Naive thymus-derived CD4-positive, alpha-beta T cell (primary cell): ENCODE measurements at regions not wholly inside any gene's neighbourhood (a gene's known extent, or its start where the extent isn't known, plus 50 kb on each side); places are given as distances from the start of the nearest gene placed in this dataset.

Experiments
- ATAC-seq: fragments of 150-1000 bp; cut with Tn5 transposase; 2 replicates; pipeline ENCODE4 v1.10.0; 2021; ENCODE audit warnings: mild to moderate bottlenecking, moderate library complexity
- CTCF ChIA-PET: fragments of 350-600 bp; sonication (Branson Sonifier 250); formaldehyde crosslinking; loops from one replicate; lab custom pipeline; 2021; ENCODE audit warnings: antibody characterized with exemption; lab: Charles Lee
- POLR2A ChIA-PET: fragments of 350-600 bp; sonication (Branson Sonifier 250); formaldehyde crosslinking; loops from one replicate; lab custom pipeline; 2021; ENCODE audit warnings: antibody characterized with exemption, inconsistent platforms; lab: Charles Lee
- DNase-seq, 9 donors: peaks; one replicate each; pipeline versions ENCODE4 v3.0.0 to v3.0.0-alpha.2; 2020 to 2022; ENCODE audit warnings: mixed read lengths in 1 of 9
- H3K27ac ChIP-seq: one replicate; pipeline ENCODE4 v1.7.0; 2013; ENCODE audit warnings: mild to moderate bottlenecking, low read depth, low read length, moderate library complexity
- H3K27me3 ChIP-seq, 2 donors: one replicate each; pipeline ENCODE4 v1.7.0; 2013; ENCODE audit warnings: low read length in 2 of 2, mild to moderate bottlenecking in 2 of 2, moderate library complexity in 2 of 2; ENCODE audit not compliant: control insufficient read depth in 2 of 2, insufficient read depth in 2 of 2
- H3K36me3 ChIP-seq, 3 experiments: 1 replicate in 2 of 3; 2 replicates in 1 of 3; pipeline ENCODE4 v1.7.0; 2013; ENCODE audit warnings: low read length in 3 of 3, mild to moderate bottlenecking in 3 of 3, moderate library complexity in 1 of 3; ENCODE audit not compliant: insufficient read depth in 3 of 3, control insufficient read depth in 2 of 3
- H3K4me1 ChIP-seq, 2 donors: one replicate each; pipeline ENCODE4 v1.7.0; 2013; ENCODE audit warnings: low read length in 2 of 2, mild to moderate bottlenecking in 2 of 2, moderate library complexity in 1 of 2; ENCODE audit not compliant: control insufficient read depth in 2 of 2, insufficient read depth in 2 of 2
- H3K4me3 ChIP-seq: 2 replicates; pipeline ENCODE4 v1.7.0; 2013; ENCODE audit warnings: mild to moderate bottlenecking, low read length
- H3K9me3 ChIP-seq, 3 experiments: 1 replicate in 2 of 3; 2 replicates in 1 of 3; pipeline ENCODE4 v1.7.0; 2013; ENCODE audit warnings: low read length in 3 of 3; ENCODE audit not compliant: control insufficient read depth in 2 of 3
- H3K27ac Mint-ChIP-seq, 9 donors: one replicate each; pipeline ENCODE4 v1.8.0; 2020 to 2022; ENCODE audit warnings: mixed read lengths in 9 of 9, mild to moderate bottlenecking in 8 of 9, moderate library complexity in 5 of 9, inconsistent platforms in 2 of 9
- H3K27me3 Mint-ChIP-seq, 5 donors: one replicate each; pipeline ENCODE4 v1.8.0; 2021 to 2022; ENCODE audit warnings: mixed read lengths in 5 of 5, mild to moderate bottlenecking in 1 of 5
- H3K36me3 Mint-ChIP-seq, 5 donors: one replicate each; pipeline ENCODE4 v1.8.0; 2020 to 2022; ENCODE audit warnings: mixed read lengths in 5 of 5, mild to moderate bottlenecking in 3 of 5, inconsistent platforms in 1 of 5
- H3K4me1 Mint-ChIP-seq, 7 donors: one replicate each; pipeline ENCODE4 v1.8.0; 2020 to 2022; ENCODE audit warnings: mixed read lengths in 7 of 7, mild to moderate bottlenecking in 3 of 7, inconsistent platforms in 1 of 7
- H3K4me3 Mint-ChIP-seq, 10 donors: one replicate each; pipeline ENCODE4 v1.8.0; 2020 to 2022; ENCODE audit warnings: mild to moderate bottlenecking in 10 of 10, mixed read lengths in 10 of 10, moderate library complexity in 6 of 10, inconsistent platforms in 2 of 10
- H3K9me3 Mint-ChIP-seq, 11 donors: one replicate each; pipeline ENCODE4 v1.8.0; 2020 to 2022; ENCODE audit warnings: mixed read lengths in 11 of 11, mild to moderate bottlenecking in 4 of 11, inconsistent platforms in 1 of 11, moderate library complexity in 1 of 11
- intact Hi-C, 2 donors: fragments of 100-400 bp; cut with micrococcal nuclease; formaldehyde crosslinking; loops; one replicate each; pipeline ENCODE4 v1.15.1; 2023

DNA sequence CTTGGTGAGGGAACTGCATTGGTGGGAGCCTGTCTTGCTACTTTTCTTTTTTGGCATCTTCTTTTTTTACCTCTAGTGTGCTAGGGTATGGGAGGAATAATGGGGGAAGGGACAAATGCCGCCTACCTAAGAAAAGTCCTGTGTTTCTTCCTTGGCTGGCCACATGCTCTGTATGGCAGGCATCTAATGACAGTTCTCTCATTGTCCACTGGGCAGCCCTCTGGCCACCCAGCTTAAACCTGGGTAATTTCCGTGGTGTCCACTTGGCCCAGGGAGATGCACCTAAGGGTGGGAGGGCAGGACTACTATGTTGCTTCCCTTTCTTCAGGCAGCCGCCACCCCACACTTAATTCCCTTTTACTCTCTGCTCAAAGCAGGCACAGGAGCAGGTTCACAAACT is 173.1 kb downstream of the YTHDC2 start:
- Mint-ChIP-seq H3K27me3 (peaks cover 10 to 22% (median 12%) of the 10 kb centered on the region in 5 donors), H3K4me1 (no peaks in the 10 kb centered on the region), H3K4me3 (no peak overlapping the region), H3K9me3 (no peaks in the 10 kb centered on the region), H3K36me3 (no peaks in the 10 kb centered on the region), H3K27ac (no peak overlapping the region)
- no peak overlapping the region for H3K4me3 ChIP-seq
- CTCF ChIA-PET = no interaction called here
- ATAC-seq (no peak), DNase-seq (no peak)
- H3K4me1 ChIP-seq = no peaks in the 10 kb centered on the region
- no peaks in the 10 kb centered on the region for H3K27me3 ChIP-seq
- H3K9me3 ChIP-seq = no peaks in the 10 kb centered on the region
- intact Hi-C loops = no loop called here
- H3K36me3 ChIP-seq = no peaks in the 10 kb centered on the region
- POLR2A ChIA-PET = no interaction called here
- H3K27ac ChIP-seq = no peak overlapping the region

GRCh38 chr5:113689647-113690046 is 176.2 kb downstream of the YTHDC2 start:
- Mint-ChIP-seq H3K4me3 (no peak overlapping the region), H3K4me1 (no peaks in the 10 kb centered on the region), H3K9me3 (peaks cover 0 to 7% (median 0%) of the 10 kb centered on the region in 11 donors), H3K36me3 (no peaks in the 10 kb centered on the region), H3K27ac (no peak overlapping the region), H3K27me3 (peaks cover 31 to 45% (median 39%) of the 10 kb centered on the region in 5 donors)
- CTCF ChIA-PET = no interaction called here
- no peaks in the 10 kb centered on the region for H3K9me3 ChIP-seq
- H3K27ac ChIP-seq = no peak overlapping the region
- DNase-seq (no peak), ATAC-seq (no peak)
- no peaks in the 10 kb centered on the region for H3K36me3 ChIP-seq
- peaks cover 0 to 5% of the 10 kb centered on the region in 2 donors for H3K27me3 ChIP-seq
- intact Hi-C loops = no loop called here
- H3K4me3 ChIP-seq = no peak overlapping the region
- POLR2A ChIA-PET = no interaction called here
- H3K4me1 ChIP-seq = no peaks in the 10 kb centered on the region

GRCh38 chr5:113692466-113692865 is 179.0 kb downstream of the YTHDC2 start:
- intact Hi-C loops = no loop called here
- ChIA-PET POLR2A (no interaction called here), CTCF (no interaction called here)
- no peak for DNase-seq
- Histone ChIP-seq H3K36me3 (no peaks in the 10 kb centered on the region), H3K27me3 (peaks cover 0 to 5% of the 10 kb centered on the region in 2 donors), H3K4me3 (no peak overlapping the region), H3K9me3 (no peaks in the 10 kb centered on the region), H3K27ac (no peak overlapping the region), H3K4me1 (no peaks in the 10 kb centered on the region)
- Mint-ChIP-seq H3K27ac (no peak overlapping the region), H3K4me1 (no peaks in the 10 kb centered on the region), H3K27me3 (peaks cover 43 to 56% (median 47%) of the 10 kb centered on the region in 5 donors), H3K4me3 (no peak overlapping the region), H3K9me3 (peaks cover 0 to 7% (median 0%) of the 10 kb centered on the region in 11 donors), H3K36me3 (no peaks in the 10 kb centered on the region)
- no peak for ATAC-seq

GRCh38 chr5:113692891-113693457 is 179.5 kb downstream of the YTHDC2 start:
- no peaks in the 10 kb centered on the region for H3K4me1 Mint-ChIP-seq
- ChIA-PET POLR2A (no interaction called here), CTCF (no interaction called here)
- no peak for DNase-seq
- peaks cover 0 to 8% (median 0%) of the 10 kb centered on the region in 11 donors for H3K9me3 Mint-ChIP-seq
- H3K9me3 ChIP-seq = no peaks in the 10 kb centered on the region
- no peaks in the 10 kb centered on the region for H3K36me3 ChIP-seq
- H3K4me3 Mint-ChIP-seq = no peak overlapping the region
- no peak for ATAC-seq
- no peak overlapping the region for H3K27ac Mint-ChIP-seq
- H3K36me3 Mint-ChIP-seq = no peaks in the 10 kb centered on the region
- no peak overlapping the region for H3K4me3 ChIP-seq
- no peaks in the 10 kb centered on the region for H3K4me1 ChIP-seq
- H3K27me3 Mint-ChIP-seq = peaks cover 41 to 60% (median 51%) of the 10 kb centered on the region in 5 donors
- H3K27ac ChIP-seq = no peak overlapping the region
- H3K27me3 ChIP-seq = peaks cover 0 to 5% of the 10 kb centered on the region in 2 donors
- intact Hi-C loops = no loop called here

GRCh38 chr5:113693701-113694100 is 180.2 kb downstream of the YTHDC2 start:
- Mint-ChIP-seq H3K27me3 (peaks cover 41 to 60% (median 51%) of the 10 kb centered on the region in 5 donors), H3K27ac (no peak overlapping the region), H3K36me3 (no peaks in the 10 kb centered on the region), H3K9me3 (peaks cover 0 to 8% (median 0%) of the 10 kb centered on the region in 11 donors), H3K4me1 (no peaks in the 10 kb centered on the region), H3K4me3 (no peak overlapping the region)
- ChIA-PET CTCF (no interaction called here), POLR2A (no interaction called here)
- Histone ChIP-seq H3K4me3 (no peak overlapping the region), H3K9me3 (no peaks in the 10 kb centered on the region), H3K4me1 (no peaks in the 10 kb centered on the region), H3K27ac (no peak overlapping the region), H3K27me3 (peaks cover 0 to 5% of the 10 kb centered on the region in 2 donors), H3K36me3 (no peaks in the 10 kb centered on the region)
- ATAC-seq (no peak), DNase-seq (no peak)
- intact Hi-C loops = no loop called here

GRCh38 chr5:113694576-113694975 is 181.1 kb downstream of the YTHDC2 start:
- Mint-ChIP-seq H3K4me3 (no peak overlapping the region), H3K36me3 (no peaks in the 10 kb centered on the region), H3K9me3 (peaks cover 0 to 8% (median 0%) of the 10 kb centered on the region in 11 donors), H3K4me1 (no peaks in the 10 kb centered on the region), H3K27me3 (peaks cover 34 to 56% (median 51%) of the 10 kb centered on the region in 5 donors), H3K27ac (no peak overlapping the region)
- no peak overlapping the region for H3K27ac ChIP-seq
- CTCF ChIA-PET = no interaction called here
- ATAC-seq (no peak), DNase-seq (no peak)
- no peak overlapping the region for H3K4me3 ChIP-seq
- no peaks in the 10 kb centered on the region for H3K4me1 ChIP-seq
- H3K27me3 ChIP-seq = peaks cover 0 to 5% of the 10 kb centered on the region in 2 donors
- POLR2A ChIA-PET = no interaction called here
- intact Hi-C loops = no loop called here
- H3K36me3 ChIP-seq = no peaks in the 10 kb centered on the region
- H3K9me3 ChIP-seq = no peaks in the 10 kb centered on the region

GRCh38 chr5:113703266-113703665 is 189.8 kb downstream of the YTHDC2 start:
- H3K27me3 ChIP-seq = no peaks in the 10 kb centered on the region
- intact Hi-C loops = no loop called here
- no peaks in the 10 kb centered on the region for H3K36me3 ChIP-seq
- DNase-seq = no peak
- H3K36me3 Mint-ChIP-seq = no peaks in the 10 kb centered on the region
- CTCF ChIA-PET = no interaction called here
- H3K9me3 Mint-ChIP-seq = peaks cover 7 to 38% (median 19%) of the 10 kb centered on the region in 11 donors
- H3K27ac ChIP-seq = no peak overlapping the region
- POLR2A ChIA-PET = no interaction called here
- H3K4me3 Mint-ChIP-seq = no peak overlapping the region
- H3K4me3 ChIP-seq = no peak overlapping the region
- H3K9me3 ChIP-seq = peaks cover 0 to 32% (median 0%) of the 10 kb centered on the region in 3 experiments
- H3K4me1 ChIP-seq = no peaks in the 10 kb centered on the region
- peaks cover 0 to 6% (median 4%) of the 10 kb centered on the region in 5 donors for H3K27me3 Mint-ChIP-seq
- no peaks in the 10 kb centered on the region for H3K4me1 Mint-ChIP-seq
- H3K27ac Mint-ChIP-seq = no peak overlapping the region
- no peak for ATAC-seq
